VCaP (cell line): ENCODE measurements at regions not wholly inside any gene's neighbourhood (a gene's known extent, or its start where the extent isn't known, plus 50 kb on each side); places are given as distances from the start of the nearest gene placed in this dataset.

ENCODE experiments used
- H3K27ac ChIP-seq: fragments of 450-650 bp; 2 replicates; pipeline ENCODE4 v1.5.1; 2017
- CTCF ChIP-seq: fragments of 450-650 bp; conservative IDR thresholded peaks from 2 replicates; pipeline ENCODE4 v1.5.1; 2017; ENCODE audit warnings: mild to moderate bottlenecking, moderate library complexity

- no peak overlapping the region for H3K27ac ChIP-seq
- no peak for TF ChIP-seq CTCF
Measured at GRCh38 chr1:29532285-29532684, 296.0 kb downstream of the PTPRU start.

- H3K27ac ChIP-seq, result no peak overlapping the region
- no peak for TF ChIP-seq CTCF
Measured at GRCh38 chr1:29531596-29531995, 295.3 kb downstream of the PTPRU start.

- TF ChIP-seq CTCF, result no peak
- H3K27ac ChIP-seq, result peak overlapping the region; percentile 76
Measured at GRCh38 chr1:29529677-29530278, 293.5 kb downstream of the PTPRU start.

- H3K27ac ChIP-seq, result peak overlapping the region; percentile 76; the same call in 1 of the 2 replicates
- TF ChIP-seq CTCF, result no peak
Measured at GRCh38 chr1:29527314-29528004, 291.1 kb downstream of the PTPRU start.

GRCh38 chr1:29525941-29526340, 289.6 kb downstream of the PTPRU start:
- no peak for TF ChIP-seq CTCF
- no peak overlapping the region for H3K27ac ChIP-seq

GRCh38 chr1:29524285-29525065, 288.2 kb downstream of the PTPRU start:
- TF ChIP-seq CTCF, result no peak
- no peak overlapping the region for H3K27ac ChIP-seq

GRCh38 chr1:29523576-29523975, 287.3 kb downstream of the PTPRU start:
- no peak overlapping the region for H3K27ac ChIP-seq
- no peak for TF ChIP-seq CTCF
